ENCODE measurements at regions not wholly inside any gene's neighbourhood (a gene's known extent, or its start where the extent isn't known, plus 50 kb on each side); places are given as distances from the start of the nearest gene placed in this dataset.

GRCh38 chr9:11833056-11833455 lies 860.1 kb upstream of the TYRP1 start:
- TF ChIP-seq CTCF (IDR thresholded peaks at IDR 0.05; ENCODE audit: insufficient read depth, low read depth, low read length): no peak
- no peak for DNase-seq (ENCODE audit: low read depth)
- H3K4me3 ChIP-seq (ENCODE audit: low read depth, low read length): no peak overlapping the region

GRCh38 chr9:11868795-11869194 lies 824.4 kb upstream of the TYRP1 start:
- no peak for DNase-seq (ENCODE audit: low read depth)
- no peak overlapping the region for H3K4me3 ChIP-seq (ENCODE audit: low read depth, low read length)
- no peak for TF ChIP-seq CTCF (IDR thresholded peaks at IDR 0.05; ENCODE audit: insufficient read depth, low read depth, low read length)

GRCh38 chr9:11871852-11872251 lies 821.3 kb upstream of the TYRP1 start:
- no peak for DNase-seq (ENCODE audit: low read depth)
- TF ChIP-seq CTCF (IDR thresholded peaks at IDR 0.05; ENCODE audit: insufficient read depth, low read depth, low read length): no peak
- no peak overlapping the region for H3K4me3 ChIP-seq (ENCODE audit: low read depth, low read length)

GRCh38 chr9:11872471-11872870 lies 820.7 kb upstream of the TYRP1 start:
- no peak for TF ChIP-seq CTCF (IDR thresholded peaks at IDR 0.05; ENCODE audit: insufficient read depth, low read depth, low read length)
- no peak overlapping the region for H3K4me3 ChIP-seq (ENCODE audit: low read depth, low read length)
- DNase-seq (ENCODE audit: low read depth): no peak

GRCh38 chr9:11874414-11874813 lies 818.8 kb upstream of the TYRP1 start:
- no peak for TF ChIP-seq CTCF (IDR thresholded peaks at IDR 0.05; ENCODE audit: insufficient read depth, low read depth, low read length)
- H3K4me3 ChIP-seq (ENCODE audit: low read depth, low read length): no peak overlapping the region
- DNase-seq (ENCODE audit: low read depth): no peak

- TF ChIP-seq CTCF (IDR thresholded peaks at IDR 0.05; ENCODE audit: insufficient read depth, low read depth, low read length): no peak
- no peak overlapping the region for H3K4me3 ChIP-seq (ENCODE audit: low read depth, low read length)
- DNase-seq (ENCODE audit: low read depth): no peak
Observed at GRCh38 chr9:11892401-11892800, 800.8 kb upstream of the TYRP1 start.

GRCh38 chr9:11893331-11893730 lies 799.9 kb upstream of the TYRP1 start:
- no peak for DNase-seq (ENCODE audit: low read depth)
- no peak for TF ChIP-seq CTCF (IDR thresholded peaks at IDR 0.05; ENCODE audit: insufficient read depth, low read depth, low read length)

More at GRCh38 chr9:11893331-11893730, 799.9 kb upstream of the TYRP1 start:
- no peak overlapping the region for H3K4me3 ChIP-seq (ENCODE audit: low read depth, low read length)
